GM18868 (cell line): ENCODE measurements at regions not wholly inside any gene's neighbourhood (a gene's known extent, or its start where the extent isn't known, plus 50 kb on each side); places are given as distances from the start of the nearest gene placed in this dataset.
A peak's percentile ranks its signal among the peaks of the same experiment; 100 is the strongest.

Experiments used
- ATAC-seq: cut with Tn5 transposase; IDR thresholded peaks from one replicate; pipeline ENCODE4 v1.9.1; 2021; ENCODE audit warnings: mild to moderate bottlenecking, moderate library complexity; ENCODE audit not compliant: unreplicated experiment

DNA sequence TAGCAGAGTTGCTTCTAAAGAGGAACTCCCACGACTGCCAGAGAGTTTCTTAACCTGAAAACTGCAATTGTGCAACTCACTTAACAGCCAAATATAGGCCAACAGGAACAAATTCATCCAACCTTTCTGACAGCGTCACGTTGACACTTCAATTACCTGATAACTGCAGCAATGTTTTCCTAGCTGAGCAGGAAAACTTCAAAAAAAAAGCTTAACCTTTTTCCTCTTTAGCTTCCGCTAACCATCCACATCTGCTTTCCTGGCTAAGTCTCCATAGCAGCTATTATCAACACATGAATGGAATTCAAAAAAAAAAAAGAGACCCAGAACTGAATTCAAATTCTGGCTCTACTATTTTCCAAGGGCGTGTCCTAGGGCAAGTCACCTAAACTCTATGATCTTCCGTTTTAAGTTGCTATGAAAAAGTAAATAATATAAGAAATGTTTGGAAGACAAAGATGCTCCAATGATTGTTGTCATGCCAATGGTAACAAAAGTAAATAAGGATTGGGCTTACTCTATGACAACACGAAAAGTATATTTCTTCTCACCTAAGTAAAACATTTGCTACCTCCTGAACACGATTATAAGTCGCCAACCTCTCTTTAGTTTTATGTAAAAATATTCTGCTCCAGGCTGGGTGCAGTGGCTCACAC is 524.6 kb upstream of the JARID2 start:
- ATAC-seq = no peak

DNA sequence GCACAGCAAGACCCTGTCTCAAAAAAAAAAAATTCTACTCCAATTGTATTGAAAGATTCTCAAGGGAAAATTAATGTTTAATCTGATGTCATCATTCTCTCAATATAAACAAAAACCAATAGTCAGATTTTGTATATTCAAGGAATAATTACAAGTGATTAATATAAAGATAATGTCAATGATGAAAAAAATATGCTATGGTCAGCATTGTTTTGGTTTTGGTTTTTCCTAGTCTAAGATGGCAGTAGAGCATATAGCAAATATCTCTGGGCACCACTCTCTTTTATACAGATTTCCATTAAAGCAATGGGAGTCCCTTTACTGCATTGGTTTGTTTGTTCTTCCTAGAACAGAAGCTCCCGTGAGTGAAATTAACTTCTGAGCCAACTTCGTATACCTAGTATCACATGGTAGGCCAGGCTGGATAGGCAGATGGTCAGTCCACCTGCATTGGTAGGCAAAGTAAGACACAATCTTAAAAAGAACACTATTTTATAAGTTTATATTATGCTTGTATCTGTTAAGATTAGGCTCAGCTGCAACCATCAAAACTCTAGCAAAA is 523.8 kb upstream of the JARID2 start:
- ATAC-seq = no peak

DNA sequence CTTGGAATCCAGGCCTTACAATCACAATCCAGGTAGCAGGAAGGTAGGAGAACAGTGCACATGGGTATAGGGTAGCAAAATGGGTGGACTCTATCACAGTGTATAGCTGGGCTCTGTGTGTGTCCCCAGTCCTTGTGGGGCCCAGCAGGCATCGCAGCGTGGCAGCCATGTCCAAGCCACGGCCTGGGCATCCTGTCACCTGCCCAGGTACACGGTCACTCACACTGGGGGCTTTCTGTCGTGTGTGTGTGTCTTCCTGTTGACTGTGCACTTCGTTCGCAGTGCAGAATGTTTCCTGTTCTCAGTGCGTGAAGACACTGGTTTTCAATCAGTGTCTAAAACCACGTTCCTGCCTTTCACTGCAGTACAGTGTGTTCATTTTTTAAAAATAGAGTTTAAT is 523.2 kb upstream of the JARID2 start:
- ATAC-seq = no peak

DNA sequence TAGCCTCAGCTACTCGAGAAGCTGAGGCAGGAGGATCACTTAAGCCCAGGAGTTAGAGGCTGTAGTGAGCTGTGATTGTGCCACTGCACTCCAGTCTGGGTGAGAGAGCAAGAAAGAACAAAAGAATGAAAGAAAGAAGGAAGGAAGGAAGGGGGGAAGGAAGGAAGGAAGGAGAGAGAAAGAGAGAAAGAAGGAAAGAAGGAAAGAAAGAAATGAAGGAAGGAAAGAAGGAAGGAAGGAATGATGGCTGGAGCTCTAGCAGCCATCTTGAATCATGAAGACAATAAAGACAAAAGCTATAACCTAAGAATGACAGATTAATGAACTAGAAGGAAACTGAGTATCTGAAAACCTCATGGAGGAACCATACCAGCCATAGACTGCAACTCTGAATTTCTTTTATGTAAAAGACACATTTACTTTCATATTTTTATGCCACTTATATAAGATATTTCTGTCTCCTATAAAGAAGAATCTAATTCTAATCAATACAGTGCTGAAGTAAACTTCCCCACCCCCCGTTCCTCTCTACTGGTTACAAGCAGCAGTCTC is 522.3 kb upstream of the JARID2 start:
- ATAC-seq = no peak

DNA sequence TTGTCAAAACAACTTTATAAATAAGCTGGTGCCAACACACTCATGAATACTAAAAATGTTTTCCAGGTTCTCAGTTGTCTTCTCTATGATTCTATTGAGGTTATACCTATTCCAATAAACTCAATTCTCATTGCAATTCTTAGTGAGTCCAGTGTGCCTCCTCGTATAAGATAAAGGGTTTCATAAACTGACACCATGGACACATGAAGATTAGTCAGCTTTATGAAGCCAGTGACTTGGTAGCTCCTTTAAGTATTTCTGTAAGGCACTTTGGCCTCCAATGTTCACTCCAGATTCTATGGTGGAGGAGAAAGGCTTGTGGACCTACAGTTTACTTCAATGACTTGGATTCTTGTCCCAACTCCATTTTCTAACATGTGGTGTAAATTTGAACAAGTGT is 521.3 kb upstream of the JARID2 start:
- ATAC-seq = no peak

DNA sequence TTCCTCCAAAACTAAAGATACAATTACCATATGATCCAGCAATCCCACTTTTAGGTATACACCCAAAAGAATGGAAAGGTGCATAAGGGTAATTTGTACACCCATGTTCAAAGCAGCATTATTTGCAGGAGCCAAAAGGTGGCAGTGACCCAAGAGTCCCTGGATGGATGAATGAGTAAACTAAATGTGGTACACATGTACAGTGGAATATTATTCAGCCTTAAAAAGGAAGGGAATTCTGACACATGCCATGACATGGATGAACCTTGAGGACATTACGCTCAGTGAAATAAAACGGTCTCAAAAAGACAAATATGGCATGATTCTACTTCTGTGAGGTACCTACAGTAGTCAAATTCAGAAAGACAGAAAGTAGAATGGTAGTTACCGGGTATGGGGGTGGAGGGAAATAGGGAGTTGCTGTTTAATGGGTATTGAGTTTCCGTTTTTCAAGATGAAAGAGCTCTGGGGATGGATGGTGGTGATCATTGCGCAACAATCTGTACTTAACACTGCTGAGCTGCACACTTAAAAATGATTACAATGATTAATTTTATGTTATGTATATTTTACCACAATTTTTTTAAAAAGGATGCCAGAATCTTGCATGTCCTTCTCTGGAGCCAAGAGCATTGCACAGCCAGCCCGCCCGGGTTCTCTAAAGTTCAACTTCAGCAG is 518.9 kb upstream of the JARID2 start:
- ATAC-seq = no peak

DNA sequence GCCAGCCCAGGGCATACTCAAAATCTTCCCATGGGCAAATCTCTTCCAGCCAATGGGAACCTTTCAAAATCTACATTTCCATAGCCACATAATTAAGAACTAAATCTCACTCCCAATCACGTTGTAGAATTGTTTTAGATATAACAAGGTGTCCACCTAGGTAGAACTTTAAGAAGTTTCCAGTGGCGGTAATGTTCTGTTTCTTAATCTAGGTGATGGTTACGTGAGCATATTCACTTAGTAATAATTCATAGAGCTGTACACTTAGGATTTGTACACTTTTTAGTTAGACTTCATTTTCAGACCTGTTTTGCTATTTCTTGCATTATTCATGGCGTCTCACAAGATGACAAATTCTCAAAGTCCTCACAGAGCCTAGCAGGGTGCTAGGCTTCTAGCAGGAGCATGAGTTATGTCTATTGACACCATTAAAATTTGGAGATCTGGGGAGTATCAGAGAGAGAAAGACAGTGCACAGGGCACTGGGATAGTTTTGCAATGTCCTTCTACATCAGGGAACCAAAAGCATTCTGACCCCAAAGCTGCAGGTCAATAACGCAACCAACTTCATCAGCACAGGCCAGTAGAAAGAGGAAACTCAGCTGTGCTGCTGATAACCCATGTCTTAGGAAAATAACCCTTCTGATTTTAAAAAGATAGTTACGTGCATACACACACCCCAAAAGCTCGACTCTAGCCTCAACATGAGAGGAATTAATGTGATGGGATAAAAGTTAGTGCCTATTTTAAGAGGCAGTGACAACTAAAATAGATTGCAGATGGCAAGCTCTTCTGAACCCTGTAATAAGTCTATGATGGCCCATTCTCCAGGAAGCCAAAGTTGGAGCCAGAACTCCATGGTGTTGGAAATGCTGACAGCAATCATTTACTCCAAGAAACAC is 518.1 kb upstream of the JARID2 start:
- ATAC-seq = no peak

DNA sequence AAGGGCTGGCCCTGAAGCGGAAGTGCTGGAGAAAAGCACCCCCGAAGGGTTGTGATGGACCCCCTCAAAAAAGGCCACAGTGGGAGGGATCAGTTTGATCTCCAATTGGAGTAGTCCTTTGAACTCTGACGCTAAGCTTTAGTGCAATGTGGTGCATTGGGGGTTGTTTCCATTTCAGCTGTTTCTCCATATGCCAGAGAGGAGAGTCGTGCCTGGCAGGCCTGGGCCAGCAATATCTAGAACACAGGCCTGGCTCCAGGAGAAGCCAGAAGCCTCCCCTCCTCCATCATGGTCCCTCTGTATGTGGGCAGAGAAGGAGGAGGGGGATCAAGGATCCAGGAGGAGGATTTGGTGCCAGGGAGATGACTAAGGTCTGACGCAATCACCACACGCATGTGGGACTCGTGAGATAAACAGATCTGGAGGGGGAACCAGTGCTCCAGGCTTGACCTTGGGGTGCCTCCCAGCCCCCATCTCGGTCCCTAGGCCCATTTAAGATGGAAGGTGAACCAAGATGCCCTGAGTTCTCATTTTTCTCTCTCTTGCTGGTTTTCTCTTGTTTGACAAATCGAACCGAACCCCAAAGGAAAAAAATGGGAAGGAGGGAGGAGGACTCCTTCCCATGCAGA is 517.4 kb upstream of the JARID2 start:
- no peak for ATAC-seq

DNA sequence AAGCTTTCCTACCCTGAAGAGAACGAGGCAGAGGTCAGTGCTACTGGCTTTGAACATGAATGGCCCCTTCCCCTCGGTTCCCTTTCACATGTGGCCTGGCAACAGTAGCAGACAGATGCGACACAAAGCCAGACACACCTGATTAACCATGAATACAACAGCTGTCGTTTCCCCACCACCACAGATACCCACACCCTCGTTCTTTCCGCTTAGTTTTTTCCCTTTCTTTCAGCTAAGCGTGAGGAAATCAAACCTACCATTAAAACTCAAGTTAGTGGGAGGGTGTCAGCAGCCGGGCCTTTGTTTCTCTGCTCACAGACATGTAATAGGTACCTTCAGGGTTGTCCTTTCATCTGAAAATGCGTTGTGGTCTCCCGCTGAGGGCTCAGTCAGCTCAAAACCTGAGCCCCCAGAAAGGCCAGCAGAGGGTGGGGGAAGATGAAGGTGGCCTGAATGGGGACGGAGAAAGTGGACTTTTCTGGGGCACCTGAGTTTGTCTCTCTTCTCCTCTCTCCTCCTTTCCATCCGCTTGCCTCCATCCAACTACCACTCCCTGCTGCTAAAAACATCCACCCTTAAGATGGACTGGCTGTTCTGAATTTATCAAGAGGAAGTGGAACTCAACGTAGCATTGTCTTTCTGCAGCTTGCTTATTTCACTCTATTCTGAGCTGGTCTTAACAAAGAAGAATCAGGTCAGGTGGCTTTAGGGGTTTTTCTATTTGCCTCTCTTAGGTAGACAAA is 516.6 kb upstream of the JARID2 start:
- ATAC-seq = peak; percentile 58

DNA sequence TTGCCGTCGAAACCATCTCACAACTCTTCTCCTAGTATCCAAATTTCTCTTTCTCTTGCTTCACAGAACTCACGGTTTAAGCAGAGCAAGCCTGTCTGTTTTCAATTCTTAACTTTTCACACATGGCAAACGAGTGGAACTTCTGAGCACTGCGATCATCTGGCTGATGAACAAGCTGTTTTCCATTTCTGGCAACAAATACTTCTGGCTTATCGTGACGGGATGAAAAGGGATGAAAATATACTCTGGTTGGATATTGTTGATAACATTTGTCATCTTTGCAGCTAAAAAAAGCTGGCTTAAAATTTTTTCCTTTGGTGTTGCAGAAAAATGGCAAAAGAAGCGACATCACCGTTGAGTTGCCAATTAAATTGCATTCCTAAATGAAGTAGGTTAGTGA is 515.2 kb upstream of the JARID2 start:
- ATAC-seq = no peak

DNA sequence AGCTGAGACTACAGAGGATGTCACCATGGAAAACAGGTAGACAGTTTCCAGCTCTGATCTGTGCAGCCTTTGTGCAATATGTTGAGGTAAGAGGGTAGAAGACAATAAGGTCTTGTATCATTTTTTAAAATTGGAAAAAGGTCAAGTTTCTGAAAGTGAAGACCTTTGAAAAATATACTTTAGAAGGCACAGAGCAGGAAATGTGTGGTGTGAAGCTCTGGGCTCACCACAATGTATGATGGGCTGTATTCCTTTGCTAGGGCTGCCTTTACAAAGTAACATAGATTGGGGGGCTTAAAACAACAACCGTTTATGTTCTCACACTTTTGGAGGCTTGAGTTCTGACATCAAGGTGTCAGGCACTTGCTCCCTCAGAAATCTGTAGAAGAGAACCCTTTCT is 514.3 kb upstream of the JARID2 start:
- ATAC-seq = no peak

DNA sequence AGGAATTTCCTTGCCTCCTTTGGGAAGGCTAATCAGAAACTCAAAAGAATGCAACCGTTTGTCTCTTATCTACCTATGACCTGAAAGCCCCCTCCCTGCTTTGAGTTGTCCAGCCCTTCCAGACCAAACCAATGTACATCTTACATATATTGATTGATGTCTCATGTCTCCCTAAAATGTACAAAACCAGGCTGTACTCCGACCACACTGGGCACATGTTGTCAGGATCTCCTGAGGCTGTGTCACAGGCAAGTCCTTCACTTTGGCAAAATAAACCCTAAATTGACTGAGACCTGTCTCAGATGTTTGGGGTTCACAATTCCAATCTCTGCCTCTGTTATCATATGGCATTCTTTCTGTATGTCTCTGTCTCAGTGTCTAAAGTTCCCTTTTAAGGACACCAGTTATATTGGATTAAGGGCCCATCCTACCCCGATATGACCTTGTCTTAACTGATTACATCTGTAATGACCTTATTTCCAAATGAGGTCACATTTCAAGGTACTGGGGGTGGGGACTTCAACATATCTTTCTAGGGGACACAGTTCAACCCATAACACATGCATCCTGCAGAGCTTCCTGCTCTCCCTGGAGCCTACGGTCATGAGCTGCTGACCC is 513.5 kb upstream of the JARID2 start:
- no peak for ATAC-seq

DNA sequence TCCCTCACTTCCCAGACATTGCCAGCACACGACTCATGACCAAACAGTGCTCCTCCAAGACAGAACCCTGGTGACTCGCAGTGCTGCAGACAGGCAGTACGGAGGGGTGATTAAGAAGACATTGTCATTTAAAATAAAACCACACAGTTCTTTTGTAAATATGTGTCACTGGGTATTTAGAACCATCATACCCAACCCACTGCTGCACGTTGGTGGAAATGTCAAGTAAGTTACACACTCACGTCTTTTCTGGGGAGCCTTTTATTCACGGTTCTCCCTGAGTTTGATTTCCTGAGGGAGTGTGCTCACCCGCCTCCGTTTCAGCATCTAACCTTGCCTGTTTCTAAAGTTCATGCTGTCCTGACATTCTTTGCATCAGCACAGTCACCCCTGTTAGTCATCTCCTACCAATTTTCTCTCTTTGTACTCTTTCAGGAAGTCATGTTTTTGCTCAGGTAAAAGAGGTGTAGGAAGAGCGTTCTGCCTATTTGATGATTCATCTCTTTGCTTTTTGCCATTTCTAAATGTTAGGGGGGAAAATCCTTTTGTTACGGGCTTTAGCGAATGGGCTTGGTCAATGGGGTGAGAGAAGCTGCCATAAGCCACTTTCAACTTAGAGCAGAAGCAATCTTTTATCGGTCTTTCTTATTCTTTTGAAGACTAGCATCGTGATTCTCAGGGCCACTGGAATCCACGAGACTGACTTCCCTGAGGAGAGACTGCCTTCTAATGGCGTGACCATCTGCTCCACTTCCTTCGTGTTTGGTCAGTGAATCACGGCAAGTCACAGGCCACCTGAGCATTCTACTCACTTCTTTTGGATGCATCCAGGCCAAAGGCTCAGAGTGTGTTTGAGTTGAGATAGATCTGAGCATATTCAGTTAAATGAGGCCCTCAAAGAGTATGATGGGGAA is 512.8 kb upstream of the JARID2 start:
- ATAC-seq = peak; percentile 31

DNA sequence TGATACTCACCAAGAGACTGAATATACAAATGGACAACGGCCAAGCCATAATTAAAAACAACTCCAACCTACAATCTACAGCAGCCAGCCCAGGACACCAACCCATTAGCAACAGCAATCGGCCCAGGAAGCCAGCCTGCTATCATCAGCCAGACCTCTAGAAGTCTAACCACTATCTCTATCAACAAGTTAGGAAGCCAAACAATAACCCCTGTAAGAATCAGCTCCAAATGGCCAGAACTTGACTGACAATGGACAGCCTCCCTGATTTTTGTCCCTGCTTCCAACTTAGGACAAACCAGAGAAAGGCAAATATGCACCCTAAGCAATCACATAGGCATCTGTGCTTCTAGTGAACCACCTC is 511.8 kb upstream of the JARID2 start:
- no peak for ATAC-seq

DNA sequence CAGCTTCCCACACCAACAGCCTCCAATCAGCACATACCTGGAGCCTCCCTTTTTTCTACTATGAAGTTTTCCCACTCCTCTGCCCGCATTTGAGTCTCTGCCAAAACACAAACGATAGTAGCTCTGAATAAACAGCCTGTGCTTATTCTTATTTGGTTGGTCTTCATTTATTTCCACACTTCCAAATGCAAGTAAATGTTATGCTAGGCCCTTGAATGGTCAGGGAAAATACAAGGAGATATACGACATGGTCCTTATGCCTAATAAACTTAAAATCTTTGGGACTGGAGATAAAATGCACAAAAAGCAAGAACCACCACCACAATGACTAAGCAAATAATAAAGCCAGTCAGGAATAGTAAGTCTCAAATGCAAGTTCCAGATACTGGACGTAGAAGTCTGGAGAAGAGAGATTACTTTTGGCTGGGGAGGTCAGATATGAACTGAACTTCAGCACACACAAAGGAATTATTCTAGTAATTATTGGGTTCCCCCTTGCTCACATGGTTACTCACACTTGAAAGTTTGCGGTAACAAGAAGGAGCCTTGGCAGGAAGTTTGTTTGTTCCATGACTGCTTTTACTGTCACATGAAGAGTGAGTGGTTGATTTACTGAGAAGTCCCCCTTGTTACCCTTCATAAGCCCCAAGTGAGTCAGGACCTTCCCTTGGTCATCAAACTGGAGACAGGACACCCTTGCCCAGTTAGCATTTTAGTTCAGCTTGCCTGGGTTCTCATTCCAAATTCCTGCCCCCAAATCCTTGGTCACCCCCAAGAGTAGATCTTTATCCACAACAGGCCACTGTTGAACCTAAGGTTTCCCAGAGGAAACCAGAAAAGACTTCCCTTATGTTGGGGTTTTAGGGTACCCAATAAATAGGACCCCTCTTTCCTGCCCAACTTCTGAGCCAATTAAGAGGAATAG is 511.2 kb upstream of the JARID2 start:
- peak; percentile 84 for ATAC-seq

DNA sequence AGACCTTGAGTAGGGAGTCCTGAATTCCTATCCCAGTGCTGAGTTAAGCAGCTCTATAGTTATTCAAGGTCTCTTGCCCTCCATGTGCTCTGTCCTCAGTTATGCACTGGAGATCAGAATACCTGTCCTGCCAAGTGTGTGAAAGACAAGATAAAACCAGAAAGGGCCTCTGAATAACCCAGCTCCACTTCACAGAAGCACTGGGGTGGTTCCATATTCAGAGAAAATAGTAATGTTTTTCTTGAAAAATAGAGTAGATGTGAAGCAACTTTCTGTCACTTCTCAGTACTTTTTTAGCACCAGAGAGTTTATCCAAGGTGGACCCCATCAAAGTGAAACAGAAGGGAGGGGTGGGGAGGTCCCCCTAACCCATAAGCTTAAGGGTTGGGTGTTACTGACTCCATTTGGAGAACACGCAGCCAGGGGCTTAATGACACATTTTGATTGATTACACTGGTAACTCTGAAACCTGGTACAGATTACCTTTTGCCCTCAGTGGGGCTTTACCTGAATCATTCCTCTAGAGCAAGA is 509.8 kb upstream of the JARID2 start:
- no peak for ATAC-seq

DNA sequence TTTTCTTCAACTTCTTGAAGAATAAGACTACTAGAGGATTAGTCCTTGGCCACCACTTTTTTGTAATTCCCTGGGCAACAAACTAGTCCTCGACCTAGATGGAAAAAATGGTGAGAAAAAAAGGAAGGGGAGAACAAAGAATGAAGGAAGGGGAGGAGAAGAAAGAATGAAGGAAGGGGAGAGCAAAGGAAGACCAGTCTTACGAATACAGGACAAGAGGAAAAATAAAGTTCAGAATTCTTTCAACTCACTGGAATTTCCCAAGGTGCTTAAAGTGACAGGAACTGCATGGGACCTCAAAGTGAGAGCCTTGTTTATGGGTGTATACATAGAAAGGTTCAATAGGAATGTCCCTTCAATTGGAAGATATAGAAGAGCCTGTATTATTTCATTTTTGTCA is 509.3 kb upstream of the JARID2 start:
- ATAC-seq = no peak
